Fibroblast of skin of back (primary cell): ENCODE measurements at regions not wholly inside any gene's neighbourhood (a gene's known extent, or its start where the extent isn't known, plus 50 kb on each side); places are given as distances from the start of the nearest gene placed in this dataset.
"Not testable (repeated sequence)": the region's sequence is repeated elsewhere in the genome, so short reads cannot be mapped to it uniquely, and the experiment has no call there.

Experiments
- DNase-seq: peaks from one replicate; pipeline ENCODE4 v3.0.0-alpha.2; 2013

DNA sequence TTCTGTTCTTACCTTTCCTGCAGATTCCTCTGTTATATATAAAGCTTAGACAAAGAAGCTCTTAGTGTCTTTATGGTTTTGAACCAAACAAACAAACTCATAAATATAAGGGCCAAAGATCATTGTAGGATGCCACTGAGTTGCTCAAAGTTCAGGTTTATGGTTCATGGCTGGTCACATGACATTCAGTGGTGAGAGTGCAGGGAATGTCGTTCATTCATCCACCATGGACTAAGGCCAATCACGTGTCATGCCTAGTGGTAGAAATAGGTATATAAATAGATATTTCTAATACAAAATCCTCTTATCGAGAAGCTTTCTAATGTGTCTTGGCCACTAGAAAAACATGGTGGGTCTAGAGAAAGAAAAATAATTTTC is 119.4 kb downstream of the GATA3 start:
- no peak for DNase-seq

DNA sequence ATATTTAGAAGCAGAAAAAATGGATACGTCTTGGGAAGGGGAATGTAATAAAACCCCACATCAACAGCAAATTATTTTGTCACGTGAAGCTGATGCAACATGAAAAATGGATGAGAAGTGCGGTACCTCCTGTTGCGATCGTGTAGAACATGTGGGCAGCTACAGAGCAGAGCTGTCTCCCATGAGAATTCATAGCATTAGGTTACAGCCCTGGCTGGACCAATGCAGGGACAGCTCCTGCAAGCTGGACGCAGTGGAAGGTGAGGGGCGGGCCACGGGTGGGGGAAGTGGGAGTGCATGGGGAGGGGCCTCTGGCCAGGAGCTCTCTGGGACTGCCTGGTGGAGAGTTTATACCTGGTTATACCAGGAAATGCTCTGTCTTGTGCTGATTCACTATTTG is 120.3 kb downstream of the GATA3 start:
- no peak for DNase-seq

DNA sequence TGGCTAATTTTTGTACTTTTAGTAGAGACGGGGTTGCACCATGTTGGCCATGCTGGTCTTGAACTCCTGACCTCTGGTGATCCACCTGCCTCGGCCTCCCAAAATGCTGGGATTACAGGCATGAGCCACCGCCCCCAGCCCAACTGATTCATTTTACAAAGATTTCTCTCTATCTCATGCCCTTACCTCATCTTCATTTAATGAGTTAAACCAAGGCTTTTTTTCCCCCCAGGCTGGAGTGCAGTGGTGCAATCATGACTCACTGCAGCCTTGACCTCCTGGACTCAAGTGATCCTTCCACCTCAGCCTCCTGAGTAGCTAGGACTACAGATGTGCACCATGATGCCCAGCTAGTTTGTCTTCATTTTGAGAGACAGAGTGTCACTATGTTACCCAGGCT is 123.0 kb downstream of the GATA3 start:
- DNase-seq: not testable (repeated sequence)

DNA sequence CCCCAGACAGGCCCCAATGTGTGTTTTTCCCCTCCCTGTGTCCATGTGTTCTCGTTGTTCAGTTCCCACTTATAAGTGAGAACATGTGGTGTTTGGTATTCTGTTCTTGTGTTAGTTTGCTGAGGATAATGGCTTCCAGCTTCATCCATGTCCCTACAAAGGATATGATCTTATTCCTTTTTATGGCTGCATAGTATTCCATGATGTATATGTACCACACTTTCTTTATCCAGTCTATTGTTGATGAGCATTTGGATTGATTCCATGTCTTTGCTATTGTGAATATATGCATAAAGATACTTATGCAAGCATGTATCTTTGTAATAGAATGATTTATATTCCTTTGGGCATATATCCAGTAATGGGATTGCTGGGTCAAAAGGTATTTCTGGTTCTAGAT is 125.3 kb downstream of the GATA3 start:
- DNase-seq: not testable (repeated sequence)

DNA sequence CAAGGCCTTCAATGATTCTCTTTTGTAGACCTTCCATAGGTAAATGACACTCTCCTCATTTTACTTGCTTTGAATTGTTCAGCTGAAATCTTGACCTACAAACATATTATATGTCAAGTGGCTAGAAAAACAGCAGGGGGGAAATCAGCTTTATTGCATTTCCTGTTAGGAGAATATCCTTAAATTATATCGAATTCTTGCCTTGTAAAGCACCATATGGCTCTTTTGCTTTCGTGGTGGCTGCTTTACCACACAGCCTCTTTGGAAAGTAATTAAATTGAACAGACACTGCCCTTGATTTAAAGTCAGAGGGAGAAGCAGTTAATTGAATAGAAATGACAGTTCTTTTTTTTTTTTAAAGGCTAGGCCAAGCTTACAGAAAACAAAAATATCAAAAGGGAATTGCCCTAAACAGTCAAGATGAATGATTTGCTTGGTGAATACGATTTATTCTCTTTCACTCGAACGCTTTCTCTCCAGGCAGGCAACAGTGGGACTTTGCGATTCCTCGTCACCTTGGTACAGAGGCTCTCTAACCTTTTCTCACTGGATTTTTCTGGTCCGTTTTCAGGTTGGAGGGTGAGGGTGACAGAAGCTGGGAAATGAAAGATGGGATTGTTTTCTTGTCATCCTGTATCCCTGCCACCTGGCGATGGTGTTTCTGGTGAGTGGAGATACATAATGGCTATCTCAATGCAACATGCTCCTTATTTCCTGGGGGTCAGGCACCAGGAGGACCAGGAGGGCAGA is 126.0 kb downstream of the GATA3 start:
- DNase-seq: no peak

DNA sequence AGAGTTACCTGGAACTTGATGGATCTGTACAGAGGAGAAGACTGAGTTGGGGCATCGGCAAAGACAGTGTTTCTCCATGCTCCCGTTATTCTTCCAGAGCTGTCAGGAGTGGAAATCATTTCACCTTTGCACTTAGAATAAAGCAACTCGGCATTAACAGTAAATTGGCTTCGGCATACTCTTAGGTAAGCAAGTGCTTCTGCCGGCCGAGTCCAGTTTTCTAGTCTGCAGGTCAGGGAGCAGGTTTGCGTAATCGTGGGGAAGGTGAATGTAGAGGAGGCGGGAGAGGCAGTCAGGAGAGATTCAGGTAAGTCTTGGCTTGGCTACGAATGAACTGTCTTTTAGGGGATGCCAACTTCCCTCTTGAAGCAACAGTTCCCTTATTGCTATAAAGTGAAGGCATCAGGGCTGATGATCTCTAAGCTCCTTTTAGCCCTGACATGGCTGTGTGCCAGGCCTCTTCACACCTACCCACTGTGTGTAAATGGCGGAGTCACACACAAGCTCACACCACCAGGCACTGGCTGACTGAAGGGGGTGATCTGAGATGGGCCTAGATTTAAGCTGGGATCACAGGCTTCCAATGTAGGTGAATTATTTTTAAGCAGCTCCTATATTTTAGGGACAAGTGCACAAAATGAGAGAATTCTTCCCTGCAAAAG is 127.1 kb downstream of the GATA3 start:
- DNase-seq: no peak

DNA sequence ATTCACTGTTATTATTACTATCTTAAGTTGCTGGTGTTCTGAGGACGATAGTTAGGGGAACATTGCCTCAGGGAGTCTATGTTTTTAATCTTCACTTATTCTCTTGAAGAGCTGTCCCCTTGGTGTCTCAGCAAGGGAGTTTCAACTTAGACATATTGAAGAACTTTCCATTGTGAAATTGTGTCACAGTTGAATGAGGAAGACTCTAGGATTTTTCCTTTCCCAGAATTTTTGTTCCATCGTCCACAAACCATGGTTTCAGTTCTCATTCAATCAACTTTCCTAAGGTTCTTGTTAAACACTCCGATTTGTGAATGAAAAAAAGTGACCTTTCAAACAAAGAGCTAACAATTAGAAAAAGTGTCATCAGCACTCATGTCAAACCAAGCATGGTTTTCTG is 128.3 kb downstream of the GATA3 start:
- no peak for DNase-seq

DNA sequence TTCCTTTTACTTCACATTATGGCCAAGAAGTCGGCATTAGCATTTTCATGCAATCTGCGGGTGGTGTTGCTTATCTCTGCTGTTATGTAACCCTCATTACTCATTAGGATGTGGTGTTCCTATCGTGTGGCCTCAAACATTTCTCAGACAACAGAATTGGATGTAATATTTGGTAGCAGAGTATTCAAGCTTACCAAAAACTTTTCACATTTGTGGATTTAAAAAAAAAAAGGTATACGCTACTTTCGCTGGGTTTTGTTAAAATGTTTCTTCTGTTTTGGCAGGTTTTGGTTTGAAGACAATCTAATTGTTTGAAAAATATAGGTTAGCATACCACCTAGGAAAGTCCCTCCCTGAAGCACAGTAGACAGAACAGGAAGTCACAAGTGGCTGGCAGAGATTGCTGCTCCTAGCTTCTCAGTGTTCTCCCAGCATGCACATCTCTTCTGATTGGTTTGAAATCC is 128.8 kb downstream of the GATA3 start:
- DNase-seq: no peak

DNA sequence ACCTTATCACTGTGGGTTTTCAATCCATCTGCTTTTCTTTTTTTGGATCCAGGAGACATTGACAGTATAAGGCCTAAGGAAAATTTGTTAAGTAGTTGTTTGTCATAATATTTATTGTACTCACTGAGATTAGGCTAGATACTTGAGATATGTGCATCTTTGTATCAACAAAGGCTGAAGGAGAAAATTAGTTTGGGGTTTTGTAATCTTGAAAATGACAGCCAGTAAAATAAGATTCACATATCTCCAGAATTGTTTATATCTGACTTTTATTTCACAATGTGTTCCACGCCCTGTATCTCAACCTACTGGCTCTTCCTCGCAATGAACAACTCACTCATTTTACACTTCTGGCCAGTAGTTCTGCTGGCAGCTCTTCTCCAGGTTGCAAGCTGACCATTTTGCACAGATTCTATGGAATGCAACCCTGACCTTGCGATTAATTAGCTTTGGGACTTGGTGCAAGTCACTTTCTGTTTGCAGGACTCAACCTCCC is 132.7 kb downstream of the GATA3 start:
- DNase-seq: no peak

DNA sequence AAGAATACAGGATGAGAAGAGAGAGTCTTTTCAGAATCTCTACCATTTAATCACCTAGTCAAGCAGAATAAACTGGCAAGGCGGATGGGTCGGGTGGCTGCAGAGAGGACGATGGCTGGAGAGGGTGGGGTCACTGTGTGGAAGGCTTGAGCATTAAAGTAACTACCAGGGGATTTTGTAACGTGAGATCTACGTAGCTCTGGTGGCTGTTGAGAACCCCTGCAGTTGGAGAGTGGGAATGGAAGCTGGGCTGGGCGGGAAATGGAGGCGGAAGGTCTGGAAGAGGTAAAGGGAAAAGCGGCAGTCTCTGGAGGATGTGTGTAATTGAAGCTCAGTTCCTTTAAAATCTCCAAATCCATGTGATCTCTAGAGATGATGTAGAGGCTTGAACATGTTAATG is 135.0 kb downstream of the GATA3 start:
- no peak for DNase-seq

DNA sequence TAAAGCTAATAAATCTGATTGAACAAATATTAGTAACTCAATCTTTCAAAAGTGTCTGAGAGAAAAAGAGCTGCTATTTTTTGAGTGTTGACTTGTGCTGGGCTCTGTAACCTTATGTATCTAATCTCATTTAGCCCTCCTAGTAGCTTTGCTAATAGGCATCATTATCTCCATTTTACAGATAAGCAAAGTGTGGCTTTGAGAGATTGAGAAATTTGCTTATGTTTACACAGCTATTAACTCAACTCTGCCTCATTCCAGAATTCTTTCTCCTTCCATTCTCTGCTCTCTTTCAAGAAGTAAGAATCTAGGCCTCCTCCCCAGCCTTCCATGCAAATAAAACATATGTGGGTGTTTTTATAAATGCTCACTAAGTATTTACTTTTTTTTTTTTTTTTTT is 137.8 kb downstream of the GATA3 start:
- no peak for DNase-seq

DNA sequence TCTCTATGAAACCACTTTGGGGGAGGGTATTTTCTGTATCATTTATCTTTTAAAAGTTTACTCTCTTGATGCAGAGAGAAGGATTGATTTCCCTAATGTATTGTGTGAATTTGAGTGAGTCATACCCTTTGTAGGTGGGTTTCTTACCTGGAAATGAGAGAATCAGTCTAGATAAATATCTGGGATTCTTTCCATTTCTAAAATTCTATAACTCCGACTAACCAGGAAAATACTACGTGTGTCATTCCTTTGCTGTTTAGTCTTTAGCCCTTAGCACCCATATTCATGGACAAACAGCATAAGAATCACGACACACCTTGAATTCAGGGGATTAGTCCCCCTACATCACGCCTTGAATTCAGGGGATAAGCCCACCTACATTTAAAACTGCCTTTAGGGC is 139.1 kb downstream of the GATA3 start:
- DNase-seq: no peak

DNA sequence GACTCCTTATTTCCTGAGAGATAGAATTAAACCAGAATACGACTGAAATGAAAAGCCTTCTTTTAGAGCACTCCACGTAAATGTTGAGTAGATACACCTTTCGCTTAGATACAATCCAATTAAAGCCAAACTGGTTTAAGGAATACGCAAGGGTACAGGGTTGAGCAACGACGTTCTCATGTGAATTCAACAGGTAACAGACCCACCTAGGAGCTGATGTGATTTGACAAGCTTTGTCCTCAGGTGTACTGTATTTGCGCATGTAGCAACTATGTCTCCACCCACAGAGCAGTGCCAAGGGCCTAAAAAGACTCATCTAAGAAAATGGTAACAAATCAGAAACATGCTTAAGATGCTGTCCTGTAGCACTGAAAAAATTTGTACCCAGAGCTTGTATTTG is 139.6 kb downstream of the GATA3 start:
- no peak for DNase-seq

DNA sequence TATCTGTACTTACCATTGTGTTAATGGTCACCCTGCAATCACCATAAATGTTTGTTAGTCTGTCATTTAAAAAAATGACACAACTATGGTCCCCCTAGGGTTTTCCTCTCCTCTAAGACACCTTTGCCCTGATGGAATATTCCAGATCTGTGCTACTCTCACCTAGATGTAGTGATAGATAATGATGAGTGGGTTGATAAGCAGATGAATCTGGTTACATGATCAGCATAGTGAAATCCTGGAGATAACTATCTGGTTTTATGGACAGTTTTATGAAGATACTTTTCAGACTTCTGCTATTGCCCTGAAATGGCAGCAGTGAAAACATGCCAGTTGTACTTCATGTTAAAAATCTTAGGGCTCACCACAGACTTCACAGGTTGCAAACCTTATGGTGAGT is 152.4 kb downstream of the GATA3 start:
- no peak for DNase-seq

DNA sequence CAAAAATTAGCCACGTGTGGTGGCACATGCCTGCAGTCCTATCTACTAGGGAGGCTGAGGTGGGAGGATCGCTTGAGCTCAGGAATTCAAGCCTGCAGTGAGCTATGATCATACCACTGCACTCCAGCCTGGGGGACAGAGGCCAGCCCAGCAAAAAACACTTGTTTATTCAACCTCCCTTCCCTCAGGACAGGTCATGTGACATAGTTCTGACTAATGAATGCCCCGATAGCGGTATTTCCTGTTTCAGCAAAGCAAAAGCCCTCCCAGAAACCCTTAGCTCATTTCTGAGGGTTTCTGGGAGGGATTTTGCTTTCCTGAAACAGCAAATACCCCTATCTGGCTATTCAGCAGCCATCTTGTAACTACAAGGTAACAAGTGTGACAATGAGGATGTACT is 157.1 kb downstream of the GATA3 start:
- no peak for DNase-seq

DNA sequence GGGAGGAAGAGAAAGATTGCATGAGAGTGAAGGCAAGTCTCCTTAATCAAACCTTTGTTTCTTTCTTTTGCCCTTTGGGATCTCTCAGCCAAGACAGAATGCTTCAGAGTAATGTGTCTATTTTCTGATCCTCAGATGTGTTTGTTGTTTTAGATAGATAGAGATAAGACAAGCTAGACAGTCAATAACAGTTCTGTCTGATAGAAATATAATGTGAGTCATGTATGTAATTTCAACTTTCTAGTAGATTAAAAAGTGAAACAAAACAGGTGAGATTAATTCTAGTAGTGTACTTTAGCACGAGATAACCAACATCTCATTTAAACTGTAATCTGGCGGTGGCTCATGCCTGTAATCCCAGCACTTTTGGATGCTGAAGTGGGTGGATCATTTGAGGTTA is 159.2 kb downstream of the GATA3 start:
- no peak for DNase-seq

DNA sequence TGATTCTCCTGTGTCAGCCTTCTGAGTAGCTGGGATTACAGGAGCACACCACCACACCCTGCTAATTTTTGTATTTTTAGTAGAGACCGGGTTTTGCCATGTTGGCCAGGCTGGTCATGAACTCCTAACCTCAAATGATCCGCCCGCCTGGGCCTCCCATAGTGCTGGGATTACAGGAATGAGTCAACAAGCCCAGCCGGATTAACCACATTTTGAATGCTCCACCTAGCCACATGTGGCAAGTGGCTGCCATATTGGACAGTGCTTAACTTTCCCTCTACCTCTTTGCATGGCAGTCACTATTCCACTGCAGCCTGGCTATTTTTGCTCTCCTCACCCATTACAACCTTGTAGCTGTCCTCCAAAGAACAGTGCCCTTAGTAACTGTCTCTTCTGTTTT is 160.1 kb downstream of the GATA3 start:
- no peak for DNase-seq

DNA sequence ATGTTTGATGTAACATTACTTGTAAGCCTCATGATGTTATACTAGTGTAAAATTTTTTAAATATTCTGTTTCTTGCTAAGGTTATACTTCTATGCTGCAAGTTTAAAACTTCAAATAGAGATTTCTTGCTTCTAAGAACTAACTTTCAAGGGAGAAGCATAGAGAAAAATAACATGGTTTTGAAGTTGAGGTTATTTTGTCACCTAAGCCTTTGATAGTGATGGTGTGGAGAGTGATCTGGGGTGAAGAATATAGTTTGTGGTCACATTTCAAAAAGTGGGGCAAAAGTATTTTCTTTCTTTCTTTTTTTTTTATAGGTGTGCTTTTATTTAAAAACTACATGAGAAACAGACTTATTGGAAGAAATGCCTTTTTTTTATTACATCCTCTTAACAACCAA is 162.4 kb downstream of the GATA3 start:
- no peak for DNase-seq

DNA sequence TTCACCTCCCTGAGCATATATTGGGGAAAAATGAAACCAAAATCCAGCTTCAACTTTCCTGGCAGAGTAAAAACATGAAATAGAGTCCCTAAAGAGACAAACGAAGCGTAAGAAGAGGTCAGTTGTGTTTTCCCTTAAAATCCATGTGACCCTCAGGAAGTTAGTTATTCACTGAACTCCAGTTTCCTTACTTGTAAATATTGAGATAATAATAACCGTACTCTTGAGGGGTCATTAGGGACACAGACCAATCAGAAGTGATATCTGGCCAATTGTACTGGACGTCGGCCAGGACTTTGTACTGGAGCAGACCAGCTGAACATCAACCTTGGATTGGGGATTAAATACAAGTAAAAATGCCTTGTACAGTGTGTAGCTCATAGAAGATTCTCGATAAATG is 167.0 kb downstream of the GATA3 start:
- no peak for DNase-seq

DNA sequence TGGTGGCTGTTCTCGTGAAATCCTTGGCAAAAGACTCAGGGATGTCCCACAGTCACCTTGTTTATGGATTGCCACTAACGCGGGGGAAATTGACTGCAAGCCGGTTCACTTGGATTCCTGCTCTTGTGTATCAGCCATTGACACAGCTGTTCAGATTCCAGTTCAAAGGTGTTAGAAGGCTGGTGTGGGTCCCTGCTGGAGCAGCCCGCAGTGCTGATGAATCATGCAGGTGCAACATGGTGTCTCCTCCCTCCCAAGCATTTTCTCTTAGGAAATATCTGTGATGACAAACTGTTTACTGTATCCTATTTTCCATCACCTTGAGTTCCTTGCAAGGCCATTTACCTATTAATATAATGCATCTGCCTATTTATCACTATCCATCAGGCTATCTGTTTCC is 170.1 kb downstream of the GATA3 start:
- DNase-seq: no peak

DNA sequence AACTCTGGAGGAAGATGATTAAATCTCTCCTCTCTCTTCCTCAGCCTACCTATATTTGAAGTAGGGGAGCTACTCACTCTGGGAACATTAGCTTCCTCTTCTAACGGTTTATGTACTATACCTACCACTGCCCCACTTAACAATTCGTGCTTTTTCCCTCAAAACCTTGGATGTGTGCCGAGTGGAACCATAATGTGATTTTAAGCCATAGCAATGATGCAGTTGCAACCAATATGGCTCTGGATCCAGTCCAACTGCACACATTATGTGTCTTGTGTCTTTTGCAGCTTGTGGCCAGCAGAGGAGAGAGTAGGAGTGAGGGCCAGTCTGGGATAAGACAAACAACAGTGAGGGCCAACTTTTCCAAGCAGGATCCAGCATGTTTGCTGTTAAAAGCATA is 170.7 kb downstream of the GATA3 start:
- no peak for DNase-seq

DNA sequence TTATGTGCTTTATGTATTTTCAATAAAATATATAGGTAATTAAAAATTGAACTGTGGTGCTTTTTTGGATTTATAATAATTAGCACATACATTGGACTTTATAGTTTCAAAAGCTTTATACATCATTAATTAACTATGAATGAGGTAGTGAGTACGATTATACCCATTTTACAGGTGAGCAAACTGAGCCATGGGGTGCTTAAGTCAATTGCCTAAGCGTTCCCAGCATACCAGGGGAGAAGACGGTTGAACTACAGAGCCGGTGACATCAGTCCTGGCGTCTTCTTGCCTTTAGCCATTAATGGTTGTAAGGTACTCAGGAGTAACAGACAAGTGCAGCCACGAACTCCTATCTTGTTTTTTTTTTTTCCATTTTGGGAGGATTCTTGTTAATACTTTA is 172.8 kb downstream of the GATA3 start:
- no peak for DNase-seq

DNA sequence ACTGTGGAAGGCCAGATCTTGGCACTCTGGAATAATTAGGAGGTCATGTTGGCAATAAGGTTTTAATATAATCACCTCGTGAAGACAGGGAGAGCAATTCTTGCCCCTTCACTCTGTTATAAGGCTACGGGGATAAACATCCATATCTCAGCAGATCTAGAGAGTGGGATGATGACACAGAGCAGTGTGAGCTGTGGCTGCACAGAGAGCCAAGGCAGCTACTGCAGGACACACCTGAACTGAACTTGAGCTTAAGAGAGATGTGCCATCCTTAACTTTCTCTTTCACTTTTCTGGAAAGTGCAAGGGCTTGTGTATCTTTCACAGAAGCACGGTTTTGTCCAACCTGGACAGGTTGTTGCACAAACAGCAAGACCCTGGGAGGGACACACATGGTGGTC is 174.7 kb downstream of the GATA3 start:
- no peak for DNase-seq

DNA sequence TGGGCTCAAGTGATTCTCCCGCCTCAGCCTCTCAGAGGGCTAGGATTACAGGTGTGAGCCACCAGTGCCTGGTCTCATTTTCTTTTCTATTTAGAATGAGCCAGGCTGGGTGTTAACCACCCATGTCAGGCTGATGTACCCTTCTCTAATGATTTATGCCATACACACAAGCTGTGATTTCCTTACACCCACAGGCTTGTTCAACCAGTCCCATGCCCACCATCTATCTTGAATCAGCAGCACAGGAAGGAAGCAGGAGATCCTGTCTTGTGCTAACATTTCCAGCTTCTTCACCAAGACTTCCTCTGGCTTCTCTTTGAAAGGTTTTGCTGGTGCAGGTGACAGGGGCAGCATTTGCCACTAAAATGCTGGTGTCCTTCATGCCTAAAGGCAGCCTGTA is 176.4 kb downstream of the GATA3 start:
- DNase-seq: no peak

DNA sequence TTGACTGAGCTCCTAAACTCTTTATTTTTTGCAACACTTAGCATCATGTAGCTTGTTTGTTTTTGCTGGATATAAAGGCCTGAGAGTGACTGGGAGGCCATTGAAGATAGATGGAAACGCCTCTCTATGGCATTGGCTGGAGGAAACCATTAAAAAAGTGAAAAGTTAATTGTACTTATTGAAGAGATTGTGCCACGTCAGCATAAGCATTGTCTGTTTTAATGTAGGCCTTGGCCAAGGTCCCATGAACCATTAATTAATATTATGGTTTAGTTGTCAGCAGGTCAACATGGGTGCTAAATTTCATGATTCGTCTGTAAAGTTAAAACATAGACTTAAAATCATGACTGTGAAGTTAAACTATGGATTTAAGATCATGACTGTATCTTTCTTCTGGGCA is 178.6 kb downstream of the GATA3 start:
- DNase-seq: no peak
